ENCODE measurements at regions not wholly inside any gene's neighbourhood (a gene's known extent, or its start where the extent isn't known, plus 50 kb on each side); places are given as distances from the start of the nearest gene placed in this dataset.

GRCh38 chr5:171593976-171594375 lies 174.5 kb downstream of the FGF18 start:
- no peak overlapping the region for H3K4me3 ChIP-seq (ENCODE audit: low read depth in 2 of 2, low read length in 2 of 2)
- H3K9me3 ChIP-seq (ENCODE audit: control insufficient read depth, insufficient read depth, low read depth, low read length) = no peaks in the 10 kb centered on the region
- no peaks in the 10 kb centered on the region; the same call in none of the 2 replicates for H3K27me3 ChIP-seq (ENCODE audit: control insufficient read depth, insufficient read depth, low read length)
- intact Hi-C loops (cut with micrococcal nuclease; ENCODE audit: unreplicated experiment) = no loop called here
- no peak overlapping the region for H3K27ac ChIP-seq (ENCODE audit: low read length)
- H3K36me3 ChIP-seq (ENCODE audit: control insufficient read depth, insufficient read depth, low read length) = no peaks in the 10 kb centered on the region
- in situ Hi-C loops (cut with HindIII; ENCODE audit: low pct_unique_long_range_greater_than_20kb, low sequenced_read_pairs) = no loop called here
- TF ChIP-seq CTCF (IDR thresholded peaks at IDR 0.05) (no peak), REST (IDR thresholded peaks at IDR 0.05; ENCODE audit: insufficient read depth in 1 of 2, low read depth in 2 of 2, low read length in 1 of 2) (no peak), SIN3A (IDR thresholded peaks at IDR 0.05; ENCODE audit: borderline replicate concordance, insufficient read depth, low read depth, low read length) (no peak), TCF7L2 (IDR thresholded peaks at IDR 0.05; ENCODE audit: low read depth, low read length) (no peak), POLR2AphosphoS5 (IDR thresholded peaks at IDR 0.05; ENCODE audit: low read depth, low read length) (no peak)
- BruUV-seq (replicated peaks) = no TSS peak
- ChIA-PET CTCF (no interaction called here), POLR2A (no interaction called here)
- no peak for DNase-seq (ENCODE audit: low read depth, low spot score)
- ATAC-seq = no peak
- no peaks in the 10 kb centered on the region for H3K4me1 ChIP-seq (ENCODE audit: control insufficient read depth, insufficient read depth, low read length)

- CTCF ChIA-PET = no interaction called here
- no peaks in the 10 kb centered on the region for H3K36me3 ChIP-seq (ENCODE audit: control insufficient read depth, insufficient read depth, low read length)
- no peak overlapping the region for H3K27ac ChIP-seq (ENCODE audit: low read length)
- ATAC-seq (no peak), DNase-seq (ENCODE audit: low read depth, low spot score) (no peak)
- H3K9me3 ChIP-seq (ENCODE audit: control insufficient read depth, insufficient read depth, low read depth, low read length) = no peaks in the 10 kb centered on the region
- POLR2A ChIA-PET = interaction anchor here (0.6 kb wide), 2 partner anchors 179 to 240 kb away, joined by 3 read pairs; no protein-coding TSS in a partner anchor
- H3K4me1 ChIP-seq (ENCODE audit: control insufficient read depth, insufficient read depth, low read length) = no peaks in the 10 kb centered on the region
- no peaks in the 10 kb centered on the region; the same call in 1 of the 2 replicates for H3K27me3 ChIP-seq (ENCODE audit: control insufficient read depth, insufficient read depth, low read length)
- intact Hi-C loops (cut with micrococcal nuclease; ENCODE audit: unreplicated experiment) = no loop called here
- no peak overlapping the region for H3K4me3 ChIP-seq (ENCODE audit: low read depth in 2 of 2, low read length in 2 of 2)
- TF ChIP-seq SIN3A (IDR thresholded peaks at IDR 0.05; ENCODE audit: borderline replicate concordance, insufficient read depth, low read depth, low read length) (no peak), REST (IDR thresholded peaks at IDR 0.05; ENCODE audit: insufficient read depth in 1 of 2, low read depth in 2 of 2, low read length in 1 of 2) (no peak), POLR2AphosphoS5 (IDR thresholded peaks at IDR 0.05; ENCODE audit: low read depth, low read length) (no peak), CTCF (IDR thresholded peaks at IDR 0.05) (no peak), TCF7L2 (IDR thresholded peaks at IDR 0.05; ENCODE audit: low read depth, low read length) (no peak)
- in situ Hi-C loops (cut with HindIII; ENCODE audit: low pct_unique_long_range_greater_than_20kb, low sequenced_read_pairs) = no loop called here
- no TSS peak for BruUV-seq (replicated peaks)
These were observed 176.0 kb downstream of the FGF18 start for GRCh38 chr5:171595401-171595800.

Measured in Panc1 (cell line).